Spleen (tissue), 11 donors: ENCODE measurements at regions not wholly inside any gene's neighbourhood (a gene's known extent, or its start where the extent isn't known, plus 50 kb on each side); places are given as distances from the start of the nearest gene placed in this dataset.

ENCODE experiments used
- DNase-seq: peaks from one replicate; pipeline ENCODE4 v3.0.0-alpha.2; 2020
- H3K27ac ChIP-seq, 8 donors: fragments of 200-600 bp; sonication (generic) in 7 of 8; 1 replicate in 4 of 8; 2 replicates in 4 of 8; pipeline versions ENCODE4 v1.5.0 to v1.8.0; 2016 to 2021; ENCODE audit warnings: inconsistent platforms in 4 of 8, mild to moderate bottlenecking in 4 of 8, moderate library complexity in 1 of 8
- H3K27me3 ChIP-seq, 7 donors: fragments of 200-600 bp; sonication (generic) in 6 of 7; replicated peaks in 1 of 7; 1 replicate in 4 of 7; 2 replicates in 3 of 7; pipeline versions ENCODE4 v1.5.0 to v1.8.0; 2016 to 2021; ENCODE audit warnings: inconsistent platforms in 3 of 7, mild to moderate bottlenecking in 1 of 7
- H3K36me3 ChIP-seq, 6 donors: fragments of 200-600 bp; sonication (generic) in 5 of 6; 1 replicate in 4 of 6; 2 replicates in 2 of 6; pipeline versions ENCODE4 v1.5.0 to v1.8.0; 2016 to 2021; ENCODE audit warnings: inconsistent platforms in 2 of 6
- H3K4me1 ChIP-seq, 6 donors: fragments of 200-600 bp; sonication (generic) in 5 of 6; 1 replicate in 3 of 6; 2 replicates in 3 of 6; pipeline versions ENCODE4 v1.5.0 to v1.8.0; 2016 to 2021; ENCODE audit warnings: inconsistent platforms in 3 of 6
- H3K4me3 ChIP-seq, 8 donors: fragments of 200-600 bp; sonication (generic) in 7 of 8; 1 replicate in 4 of 8; 2 replicates in 4 of 8; pipeline versions ENCODE4 v1.5.0 to v1.8.0; 2016 to 2021; ENCODE audit warnings: inconsistent platforms in 4 of 8, mild to moderate bottlenecking in 4 of 8, moderate library complexity in 2 of 8
- H3K9me3 ChIP-seq, 8 donors: fragments of 200-600 bp; sonication (generic) in 7 of 8; 1 replicate in 4 of 8; 2 replicates in 4 of 8; pipeline versions ENCODE4 v1.5.0 to v1.8.0; 2016 to 2021; ENCODE audit warnings: inconsistent platforms in 4 of 8
- POLR2A ChIP-seq, 3 donors: fragments of 450-650 bp; IDR thresholded peaks; one replicate each; pipeline ENCODE4 v1.5.1; 2017; ENCODE audit warnings: antibody characterized with exemption in 3 of 3, mild to moderate bottlenecking in 1 of 3
- POLR2AphosphoS5 ChIP-seq, 3 donors: sonication (generic); formaldehyde crosslinking; IDR thresholded peaks; one replicate each; pipeline ENCODE4 v1.5.1; 2017; ENCODE audit warnings: antibody characterized with exemption in 3 of 3
- WGBS, 5 donors: extraction: QIAGEN DNeasy Blood & Tissue Kit in 3 of 5; methylation state at CpG; one replicate each; pipeline versions ENCODE4 v1.1.5 to v1.1.7; 2013 to 2018; 5-methylcytosine and 5-hydroxymethylcytosine counted together
- intact Hi-C: fragments of 100-400 bp; cut with DNase I; formaldehyde crosslinking; loops from one replicate; pipeline ENCODE4 v1.15.0; 2023; ENCODE audit warnings: low total_unique reads
- TF ChIP-seq, protein P1 (sequence below), 11 experiments: fragments of 200-600 bp in 7 of 11; fragments of 450-650 bp in 4 of 11; sonication (generic) in 4 of 11; IDR thresholded peaks in 8 of 11; conservative IDR thresholded peaks in 3 of 11; 1 replicate in 7 of 11; 2 replicates in 4 of 11; pipeline versions ENCODE4 v1.4.0 to v1.8.0; 2016 to 2021; ENCODE audit warnings: antibody characterized with exemption in 11 of 11, inconsistent platforms in 4 of 11, mild to moderate bottlenecking in 1 of 11
- donor health status: healthy with polysubstance abuse.
- donor health status: DM: no; HTN: no; CAD: no; lungs with moderate emphysema.
- donor health status: DM: no; HTN: no; CAD: no.
- donor health status: Bipolar disorder and iron deficiency.
- donor health status: healthy.
- donor health status: DM: no; HTN: no; CAD: no.
- donor health status: DM: yes; HTN: yes; CAD: no.

DNA sequence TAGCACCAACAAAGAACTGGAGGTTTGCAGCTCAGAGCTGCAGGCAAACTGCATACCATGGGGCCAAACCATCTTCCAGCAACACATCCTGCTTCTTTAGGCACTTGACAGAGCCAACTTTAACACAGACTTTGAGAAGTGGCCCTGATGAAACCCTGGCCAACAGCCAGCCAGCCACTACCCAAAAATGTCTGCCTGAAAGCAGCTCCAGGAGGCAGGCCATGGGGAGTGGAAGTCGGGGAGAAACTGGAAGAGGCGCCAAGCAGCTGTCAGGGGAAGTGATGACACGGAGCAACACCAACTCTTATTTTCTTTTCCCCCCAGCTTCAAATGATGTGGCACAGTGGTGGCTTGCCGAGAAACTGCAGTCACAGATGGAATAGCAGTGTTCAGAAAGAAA is 110.9 kb upstream of the PLXNC1 start:
- intact Hi-C loops = no loop called here
- Histone ChIP-seq H3K27me3 (peaks cover 0 to 4% (median 0%) of the 10 kb centered on the region in 7 donors), H3K9me3 (peaks cover 3 to 36% (median 16%) of the 10 kb centered on the region in 8 donors), H3K4me1 (peaks cover 0 to 14% (median 0%) of the 10 kb centered on the region in 6 donors), H3K27ac (no peak overlapping the region), H3K4me3 (no peak overlapping the region), H3K36me3 (no peaks in the 10 kb centered on the region)
- TF ChIP-seq POLR2AphosphoS5 (IDR thresholded peaks at IDR 0.05) (no peak), POLR2A (IDR thresholded peaks at IDR 0.05) (no peak)
- TF ChIP-seq, protein P1, sequence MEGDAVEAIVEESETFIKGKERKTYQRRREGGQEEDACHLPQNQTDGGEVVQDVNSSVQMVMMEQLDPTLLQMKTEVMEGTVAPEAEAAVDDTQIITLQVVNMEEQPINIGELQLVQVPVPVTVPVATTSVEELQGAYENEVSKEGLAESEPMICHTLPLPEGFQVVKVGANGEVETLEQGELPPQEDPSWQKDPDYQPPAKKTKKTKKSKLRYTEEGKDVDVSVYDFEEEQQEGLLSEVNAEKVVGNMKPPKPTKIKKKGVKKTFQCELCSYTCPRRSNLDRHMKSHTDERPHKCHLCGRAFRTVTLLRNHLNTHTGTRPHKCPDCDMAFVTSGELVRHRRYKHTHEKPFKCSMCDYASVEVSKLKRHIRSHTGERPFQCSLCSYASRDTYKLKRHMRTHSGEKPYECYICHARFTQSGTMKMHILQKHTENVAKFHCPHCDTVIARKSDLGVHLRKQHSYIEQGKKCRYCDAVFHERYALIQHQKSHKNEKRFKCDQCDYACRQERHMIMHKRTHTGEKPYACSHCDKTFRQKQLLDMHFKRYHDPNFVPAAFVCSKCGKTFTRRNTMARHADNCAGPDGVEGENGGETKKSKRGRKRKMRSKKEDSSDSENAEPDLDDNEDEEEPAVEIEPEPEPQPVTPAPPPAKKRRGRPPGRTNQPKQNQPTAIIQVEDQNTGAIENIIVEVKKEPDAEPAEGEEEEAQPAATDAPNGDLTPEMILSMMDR (IDR thresholded peaks at IDR 0.05 in 8 of 11, conservative IDR thresholded peaks at IDR 0.05 in 3 of 11) = no peak
- WGBS, 5 donors = 35 to 80% (median 61%) methylated on average over 4 of the region's 4 CpGs
- no peak for DNase-seq

DNA sequence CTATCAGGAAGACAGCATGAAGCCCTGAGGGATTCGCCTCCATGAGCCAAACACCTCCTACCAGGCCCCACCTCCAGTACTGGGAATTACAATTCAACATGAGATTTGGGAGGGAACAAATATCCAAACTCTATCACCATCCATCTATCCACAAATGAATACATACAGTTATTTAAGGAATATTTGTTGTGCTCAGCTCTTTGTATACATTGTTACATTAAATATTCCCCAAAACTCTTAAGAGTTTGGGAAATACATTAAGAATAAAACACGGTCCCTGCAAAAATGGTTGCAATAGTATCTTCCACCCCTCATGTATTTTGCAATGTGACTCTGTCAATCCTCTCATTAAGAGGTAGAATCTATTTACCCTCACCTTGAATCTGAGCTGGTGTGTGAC is 109.8 kb upstream of the PLXNC1 start:
- intact Hi-C loops = no loop called here
- H3K36me3 ChIP-seq = no peaks in the 10 kb centered on the region
- no peak overlapping the region for H3K4me3 ChIP-seq
- DNase-seq = no peak
- peaks cover 0 to 9% (median 0%) of the 10 kb centered on the region in 6 donors for H3K4me1 ChIP-seq
- whole genome bisulfite sequencing, 5 donors = 82 to 95% (median 91%) methylated on average over 2 of the region's 2 CpGs
- peaks cover 3 to 36% (median 16%) of the 10 kb centered on the region in 8 donors for H3K9me3 ChIP-seq
- no peak overlapping the region for H3K27ac ChIP-seq
- H3K27me3 ChIP-seq = peaks cover 0 to 2% (median 0%) of the 10 kb centered on the region in 7 donors
- TF ChIP-seq POLR2A (IDR thresholded peaks at IDR 0.05) (no peak), POLR2AphosphoS5 (IDR thresholded peaks at IDR 0.05) (no peak)
- TF ChIP-seq, protein P1 (IDR thresholded peaks at IDR 0.05 in 8 of 11, conservative IDR thresholded peaks at IDR 0.05 in 3 of 11) = no peak

DNA sequence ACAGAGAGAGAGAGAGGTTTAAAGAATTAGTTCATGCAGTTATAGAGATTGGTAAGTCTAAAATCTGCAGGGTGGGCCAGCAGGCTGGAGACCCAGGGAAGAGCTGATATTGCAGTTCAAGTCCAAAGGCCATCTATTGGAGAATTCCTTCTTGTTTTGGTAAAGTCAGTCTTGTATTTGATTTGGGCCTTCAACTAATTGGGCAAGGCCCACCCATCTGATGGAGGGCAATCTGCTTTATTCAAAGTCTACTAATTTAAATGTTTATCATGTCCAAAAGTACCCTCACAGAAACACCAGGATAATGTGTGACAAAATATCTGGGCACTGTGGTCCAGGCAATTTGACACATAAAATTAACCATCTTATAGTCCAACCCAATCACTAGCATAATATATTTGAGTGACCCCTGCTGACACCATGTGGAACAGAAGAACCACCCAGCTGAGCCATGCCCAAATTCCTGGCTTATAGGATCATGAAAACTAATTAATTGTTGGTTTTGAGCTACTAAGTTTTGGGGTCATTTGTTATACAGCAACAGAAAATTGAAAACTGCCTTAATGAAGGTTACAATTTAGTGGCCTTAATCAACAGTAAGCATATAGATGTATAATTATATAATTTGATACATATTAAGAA is 109.1 kb upstream of the PLXNC1 start:
- Histone ChIP-seq H3K27ac (no peak overlapping the region), H3K9me3 (peaks cover 3 to 35% (median 16%) of the 10 kb centered on the region in 8 donors), H3K4me3 (no peak overlapping the region), H3K4me1 (peaks cover 0 to 9% (median 0%) of the 10 kb centered on the region in 6 donors), H3K27me3 (no peaks in the 10 kb centered on the region), H3K36me3 (no peaks in the 10 kb centered on the region)
- intact Hi-C loops = no loop called here
- no peak for DNase-seq
- TF ChIP-seq POLR2A (IDR thresholded peaks at IDR 0.05) = no peak
- TF ChIP-seq, protein P1 (IDR thresholded peaks at IDR 0.05 in 8 of 11, conservative IDR thresholded peaks at IDR 0.05 in 3 of 11) = no peak
- TF ChIP-seq POLR2AphosphoS5 (IDR thresholded peaks at IDR 0.05) = no peak

DNA sequence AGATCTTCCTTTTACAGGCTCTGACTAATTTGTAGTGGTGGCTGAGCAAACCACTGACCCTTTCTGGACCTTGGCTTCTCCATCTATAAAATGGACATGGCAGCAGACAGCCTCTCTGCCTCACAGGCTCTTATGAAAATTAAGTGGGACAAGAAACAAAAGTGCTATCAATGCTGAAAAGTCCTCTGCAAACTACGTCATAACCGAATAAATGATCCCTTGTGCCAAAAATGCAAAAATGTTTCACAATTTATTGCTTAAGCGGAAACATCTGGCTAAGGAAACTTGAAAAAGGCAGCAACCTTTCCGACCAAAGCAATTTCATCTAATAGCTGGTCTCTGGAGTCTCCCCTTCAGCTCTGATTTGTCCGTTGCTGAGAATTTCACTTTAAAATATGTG is 108.5 kb upstream of the PLXNC1 start:
- TF ChIP-seq POLR2AphosphoS5 (IDR thresholded peaks at IDR 0.05) (no peak), POLR2A (IDR thresholded peaks at IDR 0.05) (no peak)
- TF ChIP-seq, protein P1 (IDR thresholded peaks at IDR 0.05 in 8 of 11, conservative IDR thresholded peaks at IDR 0.05 in 3 of 11) = no peak
- no peak overlapping the region for H3K27ac ChIP-seq
- 33 to 52% (median 36%) methylated on average over 5 of the region's 5 CpGs for WGBS, 5 donors
- H3K9me3 ChIP-seq = peaks cover 3 to 29% (median 13%) of the 10 kb centered on the region in 8 donors
- H3K36me3 ChIP-seq = no peaks in the 10 kb centered on the region
- no peaks in the 10 kb centered on the region for H3K27me3 ChIP-seq
- H3K4me1 ChIP-seq = peaks cover 0 to 9% (median 0%) of the 10 kb centered on the region in 6 donors
- DNase-seq = no peak
- intact Hi-C loops = no loop called here
- peak overlapping the region in 1 of 8 donors; percentile 20 for H3K4me3 ChIP-seq
